Middle frontal gyrus (tissue), 1 donor: ENCODE measurements at regions not wholly inside any gene's neighbourhood (a gene's known extent, or its start where the extent isn't known, plus 50 kb on each side); places are given as distances from the start of the nearest gene placed in this dataset.

ENCODE experiments used
- DNase-seq: peaks from one replicate; pipeline ENCODE4 v3.0.0-alpha.2; 2015; ENCODE audit warnings: low spot score; ENCODE audit errors: extremely low spot score

- no peak for DNase-seq
Observed at GRCh38 chr3:106376016-106376570, 507.3 kb upstream of the CBLB start.

DNA sequence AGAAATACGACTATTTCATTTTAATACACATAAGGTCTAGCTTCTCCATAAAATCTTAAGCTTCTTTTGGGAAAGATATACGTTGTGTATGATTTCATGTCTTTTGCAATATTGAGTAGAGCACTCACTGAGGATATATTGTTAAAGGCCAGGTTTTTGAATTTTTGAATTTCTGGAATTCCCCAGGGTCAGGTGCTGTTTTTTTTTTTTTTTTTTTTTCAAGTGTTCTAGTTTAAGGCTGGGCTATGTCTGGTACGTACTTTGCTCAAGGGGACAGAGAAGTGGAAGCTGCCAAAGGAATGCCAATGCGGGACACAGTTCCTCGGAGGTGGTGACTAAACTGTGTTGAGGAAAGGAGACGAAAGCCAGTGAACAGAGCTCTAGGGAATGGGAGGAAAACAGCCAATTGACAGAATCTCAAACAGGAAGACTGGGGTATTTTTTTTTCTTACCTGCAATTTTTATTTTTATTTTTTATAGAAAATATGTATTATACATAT lies 510.5 kb upstream of the CBLB start:
- DNase-seq = no peak

DNA sequence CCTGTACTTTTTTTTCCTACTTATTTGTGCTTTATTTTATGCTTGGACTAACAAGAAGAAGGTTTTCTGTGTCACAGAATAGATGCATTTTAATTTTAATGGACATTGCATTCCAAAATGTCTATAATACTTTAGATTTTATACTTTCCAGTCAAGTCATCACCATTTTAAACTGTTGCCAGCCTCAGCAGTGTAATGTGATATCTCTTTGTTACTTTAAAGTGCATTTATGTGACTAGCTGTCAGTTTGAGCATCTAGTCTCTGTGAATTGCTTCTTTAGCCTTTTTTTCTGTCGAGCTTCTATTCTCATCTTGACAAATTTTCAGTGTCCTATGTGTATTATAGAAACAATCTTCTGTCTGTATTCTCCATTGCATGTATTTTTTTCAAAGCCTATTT lies 511.4 kb upstream of the CBLB start:
- DNase-seq = no peak

DNA sequence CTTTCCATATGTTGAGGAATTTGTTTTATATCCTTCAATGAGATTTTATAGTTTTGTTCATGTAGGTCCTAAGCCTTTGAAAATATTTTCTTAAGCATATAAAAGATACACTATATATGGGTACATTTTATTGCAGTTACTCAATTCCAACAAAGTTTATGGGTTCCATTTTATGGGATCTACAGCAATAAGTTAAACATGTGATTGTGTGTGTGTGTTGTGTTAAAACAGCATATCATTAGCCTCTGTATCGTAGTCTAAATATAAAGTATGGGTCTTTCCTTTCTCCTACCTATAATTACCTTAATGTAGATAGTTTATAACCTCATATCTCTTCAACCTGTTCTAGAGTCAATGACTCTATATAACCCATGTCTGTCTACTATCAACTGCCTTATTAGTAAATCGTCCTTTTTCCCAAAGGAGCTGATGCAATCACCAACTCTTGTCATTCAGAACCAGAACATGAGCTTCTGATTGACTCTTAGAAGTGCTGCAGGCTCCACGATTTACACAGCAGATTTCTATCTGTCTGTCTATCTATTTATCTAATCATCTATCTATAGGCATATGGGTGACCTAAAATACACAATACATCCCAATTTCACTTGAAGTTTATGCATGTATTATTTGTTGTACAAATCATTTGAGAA lies 512.6 kb upstream of the CBLB start:
- DNase-seq = no peak

GRCh38 chr3:106381939-106382335 lies 513.1 kb upstream of the CBLB start:
- DNase-seq = no peak

DNA sequence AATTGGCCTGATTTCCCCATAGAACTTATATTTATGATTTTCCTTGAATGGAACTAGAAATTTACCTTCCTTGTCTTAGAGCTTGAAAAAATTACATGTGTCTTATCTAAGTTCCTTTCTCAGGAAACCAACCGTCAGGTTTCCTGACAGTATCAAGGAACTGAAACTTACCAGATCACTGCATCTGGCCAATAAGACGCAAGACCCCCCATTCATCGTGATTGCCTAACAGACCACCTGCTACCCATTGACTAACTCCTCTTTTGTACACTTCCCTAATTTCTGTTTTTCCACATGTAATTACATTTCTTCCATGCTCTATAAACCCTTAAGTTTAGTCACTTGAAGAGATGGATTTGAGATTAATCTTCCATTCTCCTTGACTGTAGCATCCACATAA lies 517.2 kb upstream of the CBLB start:
- DNase-seq = no peak

DNA sequence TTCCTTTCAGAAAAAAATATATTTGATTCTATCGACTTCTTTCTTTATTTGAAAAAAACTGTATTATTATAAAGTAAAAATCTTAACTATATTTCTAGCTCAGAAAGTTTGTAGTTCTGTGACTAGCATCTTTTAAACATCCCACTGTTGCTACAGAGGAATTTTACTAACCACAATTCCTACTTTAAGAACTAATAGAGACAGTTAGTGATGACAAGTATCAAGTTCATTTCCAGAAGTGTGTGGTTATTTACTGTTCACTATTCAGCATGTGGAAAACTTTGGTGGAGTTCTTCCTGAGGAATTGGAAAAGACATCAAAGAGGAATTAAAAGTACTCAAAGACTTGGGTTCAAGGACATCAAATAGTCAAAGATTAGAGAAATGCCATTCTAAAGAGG lies 524.1 kb upstream of the CBLB start:
- no peak for DNase-seq

GRCh38 chr3:106397006-106397405 lies 528.2 kb upstream of the CBLB start:
- no peak for DNase-seq

DNA sequence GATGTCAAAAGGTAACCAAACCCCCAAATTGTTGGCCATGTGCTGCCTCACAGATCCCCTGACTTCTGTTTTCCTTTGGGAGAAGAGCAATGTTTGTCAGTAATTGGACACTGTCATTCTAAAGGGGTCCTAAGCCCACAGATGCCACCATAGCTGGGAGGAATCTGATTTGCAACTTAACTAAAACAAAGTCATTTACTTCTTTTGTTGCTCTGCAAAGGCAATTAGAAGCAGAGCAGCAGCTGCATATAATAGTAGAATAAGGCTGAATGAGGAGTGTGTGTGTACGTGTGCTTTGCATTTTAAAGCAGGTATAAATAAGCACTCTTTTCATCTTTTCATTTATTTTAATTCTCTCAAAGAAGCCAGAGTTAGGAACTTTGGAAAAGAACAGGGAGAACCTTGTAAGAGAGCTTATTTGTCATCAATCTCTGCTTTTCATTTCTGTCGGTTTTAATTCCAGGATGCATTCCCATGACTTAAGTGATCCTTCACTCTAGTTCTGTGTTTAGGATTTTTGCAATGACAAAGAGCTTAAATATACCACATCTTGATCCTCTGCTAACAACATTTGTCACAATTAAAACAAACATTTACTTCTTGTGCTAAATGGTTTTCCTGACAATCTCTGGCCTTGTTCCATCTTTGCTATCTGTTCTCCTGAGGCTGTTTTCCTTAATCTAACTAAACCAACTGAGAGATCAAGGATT lies 530.2 kb upstream of the CBLB start:
- DNase-seq = no peak

DNA sequence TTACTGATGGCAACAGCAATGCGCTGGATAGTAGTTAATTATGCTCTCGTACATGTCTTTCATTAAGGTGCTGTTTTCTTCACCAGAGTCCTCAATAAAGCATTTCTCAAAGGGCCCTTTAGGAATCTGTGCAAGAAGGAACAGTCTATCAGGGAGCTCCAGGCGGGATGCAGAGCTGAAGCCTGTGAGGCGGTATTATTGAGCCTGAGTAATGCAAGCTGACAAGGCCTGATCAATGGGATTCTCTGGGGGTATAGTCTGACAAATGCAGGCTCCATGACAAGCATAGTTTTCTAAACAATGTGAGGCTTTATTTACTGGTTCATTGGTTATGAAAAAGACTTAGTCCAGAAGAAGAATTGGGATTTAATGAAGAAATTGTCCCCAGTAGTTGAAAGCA lies 530.9 kb upstream of the CBLB start:
- no peak for DNase-seq

- DNase-seq = no peak
Observed at GRCh38 chr3:106401666-106402490, 533.1 kb upstream of the CBLB start.

DNA sequence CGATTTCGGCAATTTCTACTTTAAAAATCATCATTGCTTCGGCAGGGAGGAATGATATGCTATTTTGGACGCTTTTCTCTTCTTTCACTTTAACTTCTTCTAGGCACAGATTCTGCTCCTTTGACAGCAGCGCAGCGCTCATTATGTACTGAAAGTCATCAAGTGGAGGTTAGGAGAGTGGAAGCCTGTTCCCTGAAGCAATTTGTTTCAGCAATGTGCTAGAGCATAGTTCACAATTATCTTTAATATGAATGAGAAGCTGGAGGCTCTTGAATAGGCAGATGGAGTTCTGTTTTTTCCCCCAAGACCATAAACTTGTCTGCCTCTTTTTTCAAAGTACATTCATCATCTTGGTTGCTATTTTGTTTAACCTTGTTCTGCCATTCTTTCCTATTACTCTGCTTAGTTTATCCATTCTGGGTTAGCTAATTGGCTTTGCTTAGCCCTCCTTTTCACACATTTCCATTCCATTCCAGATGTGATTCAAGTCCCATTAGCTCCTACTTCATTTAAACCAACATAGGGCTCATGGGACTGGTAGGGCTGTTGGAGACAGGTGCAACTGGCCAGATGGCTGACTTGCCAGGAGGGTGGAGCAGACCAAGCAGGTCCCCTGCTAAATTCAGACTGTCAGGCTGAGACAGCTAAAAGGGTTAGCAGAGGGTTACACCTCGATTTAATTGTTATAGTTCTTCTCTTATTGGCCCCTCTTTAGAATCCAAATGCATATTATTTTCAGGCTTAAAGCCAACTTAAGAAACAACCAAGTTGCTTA lies 534.7 kb upstream of the CBLB start:
- no peak for DNase-seq

GRCh38 chr3:106413683-106414082 lies 544.9 kb upstream of the CBLB start:
- no peak for DNase-seq

- DNase-seq = no peak
Observed at GRCh38 chr3:106420628-106421027, 551.8 kb upstream of the CBLB start.

DNA sequence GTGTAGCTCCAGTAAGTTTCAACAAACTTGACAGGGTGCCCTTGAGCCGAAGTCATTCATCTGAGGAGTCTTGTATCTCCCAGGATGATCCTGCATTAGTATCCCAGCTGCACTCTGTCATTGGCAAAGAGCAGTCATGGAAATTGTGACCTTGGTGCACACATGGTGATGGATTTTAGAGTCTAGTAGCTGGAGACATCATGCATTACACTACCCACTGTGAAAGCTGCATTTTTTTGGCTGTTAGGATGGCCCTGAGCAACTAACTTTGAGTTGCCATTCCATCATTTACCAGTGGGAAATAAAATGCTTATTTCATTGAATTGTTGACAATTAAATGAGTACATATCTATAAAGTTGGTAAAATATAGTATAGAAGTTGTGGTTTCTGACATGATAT lies 552.6 kb upstream of the CBLB start:
- DNase-seq = no peak

- DNase-seq = no peak
Observed at GRCh38 chr3:106421909-106422308, 553.1 kb upstream of the CBLB start.

GRCh38 chr3:106423321-106424225 lies 554.8 kb upstream of the CBLB start:
- DNase-seq = no peak

DNA sequence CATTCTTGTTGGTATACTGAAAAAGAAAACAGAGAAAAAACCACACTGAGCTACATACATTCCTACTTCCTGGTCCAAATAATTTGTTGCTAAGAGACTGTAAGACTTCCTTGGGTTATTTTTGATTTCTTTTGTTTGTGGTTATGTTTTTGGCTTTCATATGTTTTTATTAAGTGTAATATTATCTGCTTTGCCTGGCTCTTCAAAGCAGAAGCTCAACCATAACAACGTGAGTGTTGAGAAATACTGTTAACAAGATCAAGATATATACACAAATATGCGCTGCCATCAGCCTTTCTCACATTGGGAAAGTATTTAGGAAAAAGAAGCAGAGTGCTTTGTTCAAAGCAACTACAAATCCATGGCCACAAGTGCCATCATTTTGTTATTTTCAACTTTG lies 556.2 kb upstream of the CBLB start:
- no peak for DNase-seq

DNA sequence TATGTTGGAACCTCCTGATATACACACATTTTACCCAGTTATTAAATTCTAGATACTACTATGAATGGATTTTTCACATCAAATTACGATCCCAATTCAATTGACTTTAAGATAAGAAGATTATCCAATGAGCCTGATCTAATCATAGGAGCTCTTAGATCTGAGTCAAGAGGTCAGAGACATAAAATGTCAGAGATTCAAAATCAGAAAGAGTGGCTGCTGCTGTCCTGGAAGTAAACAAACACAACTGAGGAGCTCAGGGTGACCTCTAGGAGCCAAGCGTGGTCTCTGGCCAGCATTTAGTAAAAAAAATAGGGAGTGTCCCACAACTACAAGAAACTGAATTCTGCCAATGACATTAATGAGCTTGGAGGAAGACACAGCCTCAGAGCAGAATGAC lies 557.1 kb upstream of the CBLB start:
- no peak for DNase-seq

DNA sequence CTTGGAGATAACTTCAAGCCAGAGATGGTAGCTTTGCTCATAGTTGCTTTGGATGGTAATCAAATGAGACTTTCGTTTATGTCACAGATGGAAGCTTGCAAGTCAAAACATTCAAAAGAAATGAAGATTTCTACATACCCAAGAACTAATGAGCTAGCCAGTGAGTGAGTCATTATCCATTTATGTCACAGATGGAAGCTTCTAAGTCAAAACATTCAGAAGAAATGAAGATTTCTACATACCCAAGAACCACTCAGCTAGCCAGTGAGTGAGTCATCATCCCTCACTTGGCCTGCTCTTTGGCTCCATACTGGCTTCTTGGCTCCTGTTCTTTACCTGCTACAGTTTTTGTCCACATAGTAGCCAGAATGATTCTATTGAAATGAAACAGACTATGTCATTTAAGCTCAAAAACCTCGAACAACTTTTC lies 559.8 kb upstream of the CBLB start:
- no peak for DNase-seq
